ENCODE measurements at regions not wholly inside any gene's neighbourhood (a gene's known extent, or its start where the extent isn't known, plus 50 kb on each side); places are given as distances from the start of the nearest gene placed in this dataset.

DNA sequence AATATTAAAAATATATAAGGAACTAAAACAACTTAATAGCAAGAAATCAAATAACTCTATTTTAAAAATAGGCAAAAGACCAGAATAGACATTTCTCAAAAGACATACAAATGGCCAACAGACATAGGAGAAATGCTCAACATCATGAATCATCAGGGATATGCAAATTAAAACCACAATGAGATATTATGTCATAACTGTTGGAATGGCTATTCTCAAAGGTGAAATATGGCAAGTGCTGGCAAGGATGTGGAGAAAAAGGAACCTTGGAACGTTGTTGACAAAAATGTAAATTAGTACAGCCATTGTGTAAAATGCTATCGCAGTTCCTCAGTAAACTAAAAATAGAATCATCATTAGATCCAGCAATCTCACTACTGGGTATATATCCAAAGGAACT lies 468.5 kb downstream of the NFIB start:
- TF ChIP-seq, protein P1, sequence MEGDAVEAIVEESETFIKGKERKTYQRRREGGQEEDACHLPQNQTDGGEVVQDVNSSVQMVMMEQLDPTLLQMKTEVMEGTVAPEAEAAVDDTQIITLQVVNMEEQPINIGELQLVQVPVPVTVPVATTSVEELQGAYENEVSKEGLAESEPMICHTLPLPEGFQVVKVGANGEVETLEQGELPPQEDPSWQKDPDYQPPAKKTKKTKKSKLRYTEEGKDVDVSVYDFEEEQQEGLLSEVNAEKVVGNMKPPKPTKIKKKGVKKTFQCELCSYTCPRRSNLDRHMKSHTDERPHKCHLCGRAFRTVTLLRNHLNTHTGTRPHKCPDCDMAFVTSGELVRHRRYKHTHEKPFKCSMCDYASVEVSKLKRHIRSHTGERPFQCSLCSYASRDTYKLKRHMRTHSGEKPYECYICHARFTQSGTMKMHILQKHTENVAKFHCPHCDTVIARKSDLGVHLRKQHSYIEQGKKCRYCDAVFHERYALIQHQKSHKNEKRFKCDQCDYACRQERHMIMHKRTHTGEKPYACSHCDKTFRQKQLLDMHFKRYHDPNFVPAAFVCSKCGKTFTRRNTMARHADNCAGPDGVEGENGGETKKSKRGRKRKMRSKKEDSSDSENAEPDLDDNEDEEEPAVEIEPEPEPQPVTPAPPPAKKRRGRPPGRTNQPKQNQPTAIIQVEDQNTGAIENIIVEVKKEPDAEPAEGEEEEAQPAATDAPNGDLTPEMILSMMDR (IDR thresholded peaks at IDR 0.05; ENCODE audit: low read depth, low read length) = no peak
- TF ChIP-seq EZH2phosphoT487 (IDR thresholded peaks at IDR 0.05; ENCODE audit: low read depth) = no peak
- Histone ChIP-seq H3K4me1 (ENCODE audit: low read length) (no peaks in the 10 kb centered on the region), H3K4me2 (ENCODE audit: low read length) (no peak overlapping the region), H3K4me3 (ENCODE audit: low read length) (no peak overlapping the region), H3K27me3 (ENCODE audit: low read depth, low read length) (no peaks in the 10 kb centered on the region), H4K20me1 (ENCODE audit: insufficient read depth, low read length) (no peaks in the 10 kb centered on the region), H3K9ac (ENCODE audit: low read length) (no peak overlapping the region), H3K79me2 (ENCODE audit: low read length) (no peaks in the 10 kb centered on the region), H3K9me3 (ENCODE audit: insufficient read depth, low read length) (no peaks in the 10 kb centered on the region), H2AFZ (ENCODE audit: low read depth, low read length) (no peak overlapping the region), H3K36me3 (replicated peaks; ENCODE audit: low read depth, low read length) (no peaks in the 10 kb centered on the region), H3K27ac (ENCODE audit: low read length) (no peak overlapping the region)

DNA sequence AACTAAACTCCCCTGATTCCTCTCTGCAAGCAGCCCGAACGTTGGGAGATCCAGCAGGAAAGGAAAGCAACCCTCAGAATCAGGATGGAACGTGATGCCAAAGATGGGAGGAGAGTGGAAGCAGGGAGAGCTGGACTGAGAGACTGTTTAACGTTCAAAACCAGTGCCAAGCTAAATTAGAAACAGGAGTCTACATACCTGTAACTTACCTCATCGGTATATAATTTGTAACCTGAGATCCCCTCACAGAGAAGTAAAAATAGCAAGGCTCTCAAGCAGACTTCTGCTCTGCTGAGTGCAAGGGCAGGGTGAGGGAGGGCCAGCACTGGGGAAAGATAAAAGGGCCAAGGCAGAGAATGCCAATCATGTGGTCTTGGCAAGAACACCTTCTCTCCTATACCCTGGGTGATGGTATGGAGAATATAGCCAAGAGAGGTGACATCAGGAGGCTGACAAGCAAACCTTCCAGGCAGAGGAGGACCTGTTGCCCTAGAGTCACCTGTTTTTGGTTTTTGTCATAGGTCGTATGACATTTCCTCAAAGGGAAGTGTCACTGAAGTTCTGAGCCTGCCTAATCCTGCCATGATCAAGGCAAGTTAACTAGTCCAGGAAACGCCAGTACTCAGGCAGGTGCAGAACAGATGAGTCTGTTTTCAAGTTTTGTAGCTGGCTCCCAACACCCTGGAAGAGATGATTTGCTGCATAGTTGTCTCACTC lies 472.0 kb downstream of the NFIB start:
- no peaks in the 10 kb centered on the region for H3K27me3 ChIP-seq (ENCODE audit: low read depth, low read length)
- H3K4me2 ChIP-seq (ENCODE audit: low read length) = no peak overlapping the region
- H3K36me3 ChIP-seq (replicated peaks; ENCODE audit: low read depth, low read length) = no peaks in the 10 kb centered on the region
- no peaks in the 10 kb centered on the region for H3K9me3 ChIP-seq (ENCODE audit: insufficient read depth, low read length)
- H4K20me1 ChIP-seq (ENCODE audit: insufficient read depth, low read length) = no peaks in the 10 kb centered on the region
- H3K79me2 ChIP-seq (ENCODE audit: low read length) = no peaks in the 10 kb centered on the region
- TF ChIP-seq, protein P1 (IDR thresholded peaks at IDR 0.05; ENCODE audit: low read depth, low read length) = no peak
- no peak for TF ChIP-seq EZH2phosphoT487 (IDR thresholded peaks at IDR 0.05; ENCODE audit: low read depth)
- no peak overlapping the region for H2AFZ ChIP-seq (ENCODE audit: low read depth, low read length)
- H3K4me3 ChIP-seq (ENCODE audit: low read length) = no peak overlapping the region
- no peak overlapping the region for H3K27ac ChIP-seq (ENCODE audit: low read length)
- no peak overlapping the region for H3K9ac ChIP-seq (ENCODE audit: low read length)
- no peaks in the 10 kb centered on the region for H3K4me1 ChIP-seq (ENCODE audit: low read length)

DNA sequence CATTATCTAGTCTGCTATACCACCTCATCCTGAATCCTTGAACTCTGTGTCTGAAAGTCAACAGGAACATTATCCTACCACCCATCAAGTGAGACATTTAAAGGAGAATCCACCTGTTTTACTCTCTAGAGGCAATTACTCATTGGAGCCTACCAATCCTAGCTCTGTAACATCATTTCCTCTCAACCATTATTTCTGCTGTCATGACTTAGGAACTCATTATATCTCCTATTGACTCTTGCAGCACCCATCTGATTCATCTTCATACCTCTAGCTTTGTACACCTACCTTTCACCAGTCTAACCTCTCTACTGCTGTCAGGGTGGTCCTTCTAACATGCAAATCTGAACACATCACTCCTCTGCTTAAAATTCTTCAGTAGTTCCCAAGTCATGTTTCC lies 481.5 kb downstream of the NFIB start:
- no peaks in the 10 kb centered on the region for H3K9me3 ChIP-seq (ENCODE audit: insufficient read depth, low read length)
- no peaks in the 10 kb centered on the region for H3K79me2 ChIP-seq (ENCODE audit: low read length)
- H3K4me1 ChIP-seq (ENCODE audit: low read length) = no peaks in the 10 kb centered on the region
- H3K36me3 ChIP-seq (replicated peaks; ENCODE audit: low read depth, low read length) = no peaks in the 10 kb centered on the region
- H3K9ac ChIP-seq (ENCODE audit: low read length) = no peak overlapping the region
- H3K27ac ChIP-seq (ENCODE audit: low read length) = no peak overlapping the region
- no peaks in the 10 kb centered on the region for H3K27me3 ChIP-seq (ENCODE audit: low read depth, low read length)
- H3K4me2 ChIP-seq (ENCODE audit: low read length) = no peak overlapping the region
- no peak overlapping the region for H2AFZ ChIP-seq (ENCODE audit: low read depth, low read length)
- no peak overlapping the region for H3K4me3 ChIP-seq (ENCODE audit: low read length)
- TF ChIP-seq, protein P1 (IDR thresholded peaks at IDR 0.05; ENCODE audit: low read depth, low read length) = no peak
- TF ChIP-seq EZH2phosphoT487 (IDR thresholded peaks at IDR 0.05; ENCODE audit: low read depth) = no peak
- H4K20me1 ChIP-seq (ENCODE audit: insufficient read depth, low read length) = no peaks in the 10 kb centered on the region

DNA sequence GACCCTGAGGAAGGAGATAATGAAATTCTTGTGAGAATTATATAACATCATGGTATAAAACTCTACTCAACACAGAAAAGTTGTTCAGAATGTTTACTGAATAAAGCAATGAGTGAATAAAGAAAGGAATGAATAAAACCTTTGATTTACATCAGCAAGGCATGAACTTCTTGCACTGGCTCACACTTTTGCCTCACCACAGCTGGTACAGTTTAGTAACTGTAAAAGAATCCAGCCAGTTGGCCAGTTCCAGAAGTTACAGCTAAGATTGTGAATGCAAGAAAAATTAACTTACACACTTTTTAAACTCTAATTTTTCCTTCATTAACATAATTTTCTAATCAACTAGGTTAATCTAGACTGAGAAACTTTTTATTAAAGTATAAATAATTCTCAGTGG lies 490.9 kb downstream of the NFIB start:
- Histone ChIP-seq H3K27me3 (ENCODE audit: low read depth, low read length) (no peaks in the 10 kb centered on the region), H3K9me3 (ENCODE audit: insufficient read depth, low read length) (no peaks in the 10 kb centered on the region), H3K9ac (ENCODE audit: low read length) (no peak overlapping the region), H3K36me3 (replicated peaks; ENCODE audit: low read depth, low read length) (no peaks in the 10 kb centered on the region), H3K4me3 (ENCODE audit: low read length) (no peak overlapping the region), H4K20me1 (ENCODE audit: insufficient read depth, low read length) (no peaks in the 10 kb centered on the region), H2AFZ (ENCODE audit: low read depth, low read length) (no peak overlapping the region), H3K4me1 (ENCODE audit: low read length) (no peaks in the 10 kb centered on the region), H3K27ac (ENCODE audit: low read length) (no peak overlapping the region), H3K4me2 (ENCODE audit: low read length) (no peak overlapping the region), H3K79me2 (ENCODE audit: low read length) (no peaks in the 10 kb centered on the region)
- TF ChIP-seq, protein P1 (IDR thresholded peaks at IDR 0.05; ENCODE audit: low read depth, low read length) = no peak
- no peak for TF ChIP-seq EZH2phosphoT487 (IDR thresholded peaks at IDR 0.05; ENCODE audit: low read depth)

All from OCI-LY3 (cell line).